HCEC 1CT (cell line): ENCODE measurements at regions not wholly inside any gene's neighbourhood (a gene's known extent, or its start where the extent isn't known, plus 50 kb on each side); places are given as distances from the start of the nearest gene placed in this dataset.
"Not testable (repeated sequence)": the region's sequence is repeated elsewhere in the genome, so short reads cannot be mapped to it uniquely, and the experiment has no call there.

Experiments used
- DNase-seq: peaks from one replicate; pipeline ENCODE4 v3.0.0-alpha.2; 2017

- DNase-seq: no peak
These were observed 55.3 kb upstream of the PRSS3 start for GRCh38 chr9:33740075-33740474.

DNA sequence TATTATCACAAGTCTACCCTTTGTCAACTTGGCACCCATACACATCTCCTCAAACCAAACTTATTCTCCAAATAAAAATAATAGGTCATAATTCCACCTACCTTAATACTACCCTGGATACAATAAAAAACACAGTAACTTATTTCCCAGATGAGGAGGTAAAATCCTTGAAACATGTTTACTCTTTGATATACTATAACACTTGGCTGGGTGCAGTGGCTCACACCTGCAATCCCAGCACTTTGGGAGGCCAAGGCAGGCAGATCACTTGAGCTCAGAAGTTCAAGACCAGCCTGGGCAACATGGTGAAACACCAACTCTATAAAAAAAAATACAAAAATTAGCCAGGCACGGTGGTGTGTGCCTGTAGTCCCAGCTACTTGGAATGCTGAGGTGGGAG is 54.4 kb upstream of the PRSS3 start:
- not testable (repeated sequence) for DNase-seq

- DNase-seq: no peak
These were observed 53.3 kb upstream of the PRSS3 start for GRCh38 chr9:33742051-33742450.

DNA sequence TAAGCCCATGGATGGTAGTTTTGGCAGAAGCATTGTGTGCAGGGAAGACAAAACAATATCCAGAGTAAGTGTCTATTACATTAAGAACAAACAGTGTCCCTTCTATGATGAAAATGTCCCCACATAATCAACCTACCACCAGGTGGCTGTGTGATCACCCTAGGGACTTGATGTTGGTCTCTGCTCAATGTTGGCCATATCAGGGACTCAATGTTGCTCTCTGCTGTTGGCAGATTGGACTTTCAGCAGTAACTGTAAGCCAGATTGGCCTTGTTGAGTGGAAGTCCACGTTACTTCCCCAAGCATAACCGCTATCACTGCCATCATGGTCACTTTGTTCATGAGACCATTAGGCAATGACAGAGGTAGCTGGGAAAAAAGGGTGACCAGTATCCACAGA is 52.8 kb upstream of the PRSS3 start:
- peak; percentile 8 for DNase-seq
